H1 (cell line): ENCODE measurements at regions not wholly inside any gene's neighbourhood (a gene's known extent, or its start where the extent isn't known, plus 50 kb on each side); places are given as distances from the start of the nearest gene placed in this dataset.

ENCODE experiments used
- BRCA1 ChIP-seq: IDR thresholded peaks from 2 replicates; pipeline ENCODE4 v1.6.1; 2012; ENCODE audit warnings: low read depth, low read length, improper control_type of control experiment
- EP300 ChIP-seq, 2 experiments: IDR thresholded peaks; 1 replicate in 1 of 2; 2 replicates in 1 of 2; pipeline ENCODE4 v1.6.1; 2011 to 2012; ENCODE audit warnings: low read depth in 2 of 2, low read length in 2 of 2, mild to moderate bottlenecking in 2 of 2, borderline replicate concordance in 1 of 2, inconsistent platforms in 1 of 2, moderate library complexity in 1 of 2
- EZH2 ChIP-seq: fragments of 200-600 bp; sonication (generic); IDR thresholded peaks from 2 replicates; pipeline ENCODE4 v1.7.1; 2012; ENCODE audit warnings: low read depth, mild to moderate bottlenecking, moderate library complexity, low read length, inconsistent platforms; ENCODE audit not compliant: severe bottlenecking
- GABPA ChIP-seq: IDR thresholded peaks from 2 replicates; pipeline ENCODE4 v1.6.1; 2011; ENCODE audit warnings: mild to moderate bottlenecking, low read length, moderate library complexity, borderline replicate concordance; ENCODE audit not compliant: insufficient read depth
- KDM1A ChIP-seq: fragments of 200-600, 300-600 bp; sonication (generic); IDR thresholded peaks from 2 replicates; pipeline ENCODE4 v1.7.1; 2016; ENCODE audit warnings: mild to moderate bottlenecking, low read length, borderline replicate concordance
- KDM5A ChIP-seq: fragments of 200-600 bp; IDR thresholded peaks from 2 replicates; pipeline ENCODE4 v1.7.1; 2012; ENCODE audit warnings: mild to moderate bottlenecking, low read length, inconsistent platforms, mixed read lengths
- POLR2A ChIP-seq, 2 experiments: IDR thresholded peaks; 1 replicate in 1 of 2; 2 replicates in 1 of 2; pipeline ENCODE4 v1.6.1; 2011; ENCODE audit warnings: low read depth in 2 of 2, low read length in 2 of 2, mild to moderate bottlenecking in 2 of 2; ENCODE audit errors: control extremely low read depth in 1 of 2
- SIN3A ChIP-seq, 2 experiments: IDR thresholded peaks in 1 of 2; conservative IDR thresholded peaks in 1 of 2; 2 replicates each; pipeline ENCODE4 v1.6.1; 2011 to 2012; ENCODE audit warnings: low read length in 2 of 2, improper control_type of control experiment in 1 of 2, low read depth in 1 of 2, mild to moderate bottlenecking in 1 of 2
- TF ChIP-seq, protein P1 (sequence below), 3 experiments: IDR thresholded peaks; 1 replicate in 2 of 3; 2 replicates in 1 of 3; pipeline versions ENCODE4 v1.5.1 to v1.6.1; 2011; ENCODE audit warnings: low read length in 3 of 3, mild to moderate bottlenecking in 3 of 3, inconsistent platforms in 2 of 3, low read depth in 1 of 3, moderate library complexity in 1 of 3; ENCODE audit not compliant: insufficient read depth in 1 of 3; ENCODE audit errors: control extremely low read depth in 1 of 3

DNA sequence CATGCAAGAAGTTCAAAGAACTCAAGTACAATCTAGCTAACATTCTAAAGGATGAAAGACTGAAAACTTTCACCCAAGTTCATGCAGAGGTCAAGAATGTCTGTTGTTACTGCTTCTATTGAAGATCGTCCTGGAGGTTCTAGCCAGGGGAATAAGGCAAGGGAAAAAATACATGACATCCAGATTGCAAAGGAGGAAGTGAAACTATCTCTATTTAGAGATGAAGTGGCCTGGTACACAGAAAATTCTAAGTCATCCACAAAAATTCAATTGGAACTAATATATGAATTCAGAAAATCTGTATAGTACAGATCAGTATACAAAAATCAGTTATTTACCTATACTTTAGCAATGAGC is 693.0 kb downstream of the NR2F2 start:
- TF ChIP-seq, protein P1, sequence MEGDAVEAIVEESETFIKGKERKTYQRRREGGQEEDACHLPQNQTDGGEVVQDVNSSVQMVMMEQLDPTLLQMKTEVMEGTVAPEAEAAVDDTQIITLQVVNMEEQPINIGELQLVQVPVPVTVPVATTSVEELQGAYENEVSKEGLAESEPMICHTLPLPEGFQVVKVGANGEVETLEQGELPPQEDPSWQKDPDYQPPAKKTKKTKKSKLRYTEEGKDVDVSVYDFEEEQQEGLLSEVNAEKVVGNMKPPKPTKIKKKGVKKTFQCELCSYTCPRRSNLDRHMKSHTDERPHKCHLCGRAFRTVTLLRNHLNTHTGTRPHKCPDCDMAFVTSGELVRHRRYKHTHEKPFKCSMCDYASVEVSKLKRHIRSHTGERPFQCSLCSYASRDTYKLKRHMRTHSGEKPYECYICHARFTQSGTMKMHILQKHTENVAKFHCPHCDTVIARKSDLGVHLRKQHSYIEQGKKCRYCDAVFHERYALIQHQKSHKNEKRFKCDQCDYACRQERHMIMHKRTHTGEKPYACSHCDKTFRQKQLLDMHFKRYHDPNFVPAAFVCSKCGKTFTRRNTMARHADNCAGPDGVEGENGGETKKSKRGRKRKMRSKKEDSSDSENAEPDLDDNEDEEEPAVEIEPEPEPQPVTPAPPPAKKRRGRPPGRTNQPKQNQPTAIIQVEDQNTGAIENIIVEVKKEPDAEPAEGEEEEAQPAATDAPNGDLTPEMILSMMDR (IDR thresholded peaks at IDR 0.05; ENCODE audit: control extremely low read depth in 1 of 3, insufficient read depth in 1 of 3, low read depth in 1 of 3, low read length in 3 of 3): no peak
- TF ChIP-seq EZH2 (no peak), KDM1A (no peak), POLR2A (IDR thresholded peaks at IDR 0.05; ENCODE audit: control extremely low read depth in 1 of 2, low read depth in 2 of 2, low read length in 2 of 2) (no peak), EP300 (IDR thresholded peaks at IDR 0.05; ENCODE audit: borderline replicate concordance in 1 of 2, low read depth in 2 of 2, low read length in 2 of 2) (no peak), KDM5A (no peak), SIN3A (conservative IDR thresholded peaks at IDR 0.05 in 1 of 2, IDR thresholded peaks at IDR 0.05 in 1 of 2; ENCODE audit: low read depth in 1 of 2, low read length in 2 of 2) (no peak), BRCA1 (no peak), GABPA (no peak)
